Loucy (cell line): ENCODE measurements at regions not wholly inside any gene's neighbourhood (a gene's known extent, or its start where the extent isn't known, plus 50 kb on each side); places are given as distances from the start of the nearest gene placed in this dataset.

Experiments
- H2AFZ ChIP-seq: fragments of 200-600 bp; sonication (generic); 2 replicates; pipeline ENCODE4 v1.6.0; 2016; ENCODE audit warnings: antibody characterized with exemption, mild to moderate bottlenecking, low read length, moderate library complexity
- H3F3A ChIP-seq: fragments of 200-600 bp; 2 replicates; pipeline ENCODE4 v1.6.0; 2016; ENCODE audit warnings: antibody characterized with exemption, low read depth, mild to moderate bottlenecking
- H3K27me3 ChIP-seq: fragments of 200-600 bp; sonication (generic); 2 replicates; pipeline ENCODE4 v1.6.1; 2014; ENCODE audit warnings: low read length, mild to moderate bottlenecking; ENCODE audit not compliant: insufficient read depth, poor library complexity, severe bottlenecking
- H3K36me3 ChIP-seq: fragments of 200-600 bp; sonication (generic); 2 replicates; pipeline ENCODE4 v1.6.1; 2016; ENCODE audit warnings: low read length; ENCODE audit not compliant: insufficient read depth
- H3K4me1 ChIP-seq: fragments of 200-600 bp; sonication (generic); 2 replicates; pipeline ENCODE4 v1.5.1; 2014; ENCODE audit warnings: low read length, mild to moderate bottlenecking; ENCODE audit not compliant: insufficient read depth, poor library complexity, severe bottlenecking
- H3K4me2 ChIP-seq: fragments of 200-600 bp; sonication (generic); 2 replicates; pipeline ENCODE4 v1.6.0; 2014; ENCODE audit warnings: antibody characterized with exemption, low read length, low read depth, mild to moderate bottlenecking; ENCODE audit not compliant: poor library complexity, severe bottlenecking
- H3K4me3 ChIP-seq: fragments of 200-600 bp; sonication (generic); 2 replicates; pipeline ENCODE4 v1.5.1; 2014; ENCODE audit warnings: low read length, mild to moderate bottlenecking, mixed read lengths; ENCODE audit not compliant: poor library complexity, severe bottlenecking
- H3K79me2 ChIP-seq: fragments of 200-600 bp; sonication (generic); 2 replicates; pipeline ENCODE4 v1.6.1; 2014; ENCODE audit warnings: low read length; ENCODE audit not compliant: insufficient read depth
- H3K9ac ChIP-seq: fragments of 200-600 bp; sonication (generic); 2 replicates; pipeline ENCODE4 v1.6.0; 2014; ENCODE audit warnings: mild to moderate bottlenecking, low read depth, low read length, moderate library complexity; ENCODE audit not compliant: poor library complexity, severe bottlenecking
- H3K9me2 ChIP-seq: fragments of 200-600 bp; sonication (generic); replicated peaks from 2 replicates; pipeline ENCODE4 v1.6.1; 2016; ENCODE audit warnings: low read depth, low read length, mixed read lengths
- H3K9me3 ChIP-seq: fragments of 200-600 bp; sonication (generic); 2 replicates; pipeline ENCODE4 v1.6.1; 2014; ENCODE audit warnings: mild to moderate bottlenecking, antibody characterized with exemption, low read length, low read depth; ENCODE audit not compliant: insufficient read depth
- H4K20me1 ChIP-seq: fragments of 200-600 bp; sonication (generic); 2 replicates; pipeline ENCODE4 v1.6.0; 2014; ENCODE audit warnings: antibody characterized with exemption, low read length, mild to moderate bottlenecking; ENCODE audit not compliant: insufficient read depth, poor library complexity, severe bottlenecking
- EZH2phosphoT487 ChIP-seq: fragments of 200-600 bp; IDR thresholded peaks from 2 replicates; pipeline ENCODE4 v1.6.1; 2018; ENCODE audit warnings: antibody characterized with exemption, mild to moderate bottlenecking, moderate library complexity, borderline replicate concordance
- TF ChIP-seq, protein P1 (sequence below): fragments of 200-600 bp; sonication (generic); conservative IDR thresholded peaks from 2 replicates; pipeline ENCODE4 v1.5.1; 2014; ENCODE audit warnings: mild to moderate bottlenecking, antibody characterized with exemption, low read length

DNA sequence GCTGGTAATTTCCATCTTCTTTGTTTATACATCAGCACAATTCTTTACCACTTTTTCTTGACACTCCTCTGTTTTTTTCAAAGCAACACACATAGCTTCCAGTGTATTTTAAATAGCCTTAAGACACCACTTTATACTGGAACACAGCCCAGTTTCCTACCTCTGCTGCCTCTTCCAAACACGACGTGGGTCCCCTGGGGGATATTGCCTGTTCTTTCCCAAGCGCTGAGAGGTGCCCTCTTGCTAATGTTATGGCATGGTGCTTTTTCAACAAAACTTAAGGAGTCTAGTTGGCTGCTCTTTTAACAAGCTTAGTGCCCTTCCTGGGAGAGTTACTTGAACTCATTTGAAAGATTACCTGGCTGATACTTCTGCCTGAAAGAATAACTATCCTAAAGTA is 112.7 kb downstream of the OLFM4 start:
- no peak overlapping the region for H3K4me3 ChIP-seq
- H3K4me1 ChIP-seq: no peaks in the 10 kb centered on the region
- no peaks in the 10 kb centered on the region for H3K36me3 ChIP-seq
- H3K9me3 ChIP-seq: no peaks in the 10 kb centered on the region
- no peak overlapping the region for H3K9ac ChIP-seq
- TF ChIP-seq EZH2phosphoT487: no peak
- TF ChIP-seq, protein P1, sequence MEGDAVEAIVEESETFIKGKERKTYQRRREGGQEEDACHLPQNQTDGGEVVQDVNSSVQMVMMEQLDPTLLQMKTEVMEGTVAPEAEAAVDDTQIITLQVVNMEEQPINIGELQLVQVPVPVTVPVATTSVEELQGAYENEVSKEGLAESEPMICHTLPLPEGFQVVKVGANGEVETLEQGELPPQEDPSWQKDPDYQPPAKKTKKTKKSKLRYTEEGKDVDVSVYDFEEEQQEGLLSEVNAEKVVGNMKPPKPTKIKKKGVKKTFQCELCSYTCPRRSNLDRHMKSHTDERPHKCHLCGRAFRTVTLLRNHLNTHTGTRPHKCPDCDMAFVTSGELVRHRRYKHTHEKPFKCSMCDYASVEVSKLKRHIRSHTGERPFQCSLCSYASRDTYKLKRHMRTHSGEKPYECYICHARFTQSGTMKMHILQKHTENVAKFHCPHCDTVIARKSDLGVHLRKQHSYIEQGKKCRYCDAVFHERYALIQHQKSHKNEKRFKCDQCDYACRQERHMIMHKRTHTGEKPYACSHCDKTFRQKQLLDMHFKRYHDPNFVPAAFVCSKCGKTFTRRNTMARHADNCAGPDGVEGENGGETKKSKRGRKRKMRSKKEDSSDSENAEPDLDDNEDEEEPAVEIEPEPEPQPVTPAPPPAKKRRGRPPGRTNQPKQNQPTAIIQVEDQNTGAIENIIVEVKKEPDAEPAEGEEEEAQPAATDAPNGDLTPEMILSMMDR: no peak
- no peak overlapping the region for H2AFZ ChIP-seq
- H3K4me2 ChIP-seq: no peak overlapping the region
- H3K79me2 ChIP-seq: no peaks in the 10 kb centered on the region
- no peaks in the 10 kb centered on the region for H3K9me2 ChIP-seq
- no peaks in the 10 kb centered on the region for H4K20me1 ChIP-seq
- H3F3A ChIP-seq: no peaks in the 10 kb centered on the region
- H3K27me3 ChIP-seq: no peaks in the 10 kb centered on the region

DNA sequence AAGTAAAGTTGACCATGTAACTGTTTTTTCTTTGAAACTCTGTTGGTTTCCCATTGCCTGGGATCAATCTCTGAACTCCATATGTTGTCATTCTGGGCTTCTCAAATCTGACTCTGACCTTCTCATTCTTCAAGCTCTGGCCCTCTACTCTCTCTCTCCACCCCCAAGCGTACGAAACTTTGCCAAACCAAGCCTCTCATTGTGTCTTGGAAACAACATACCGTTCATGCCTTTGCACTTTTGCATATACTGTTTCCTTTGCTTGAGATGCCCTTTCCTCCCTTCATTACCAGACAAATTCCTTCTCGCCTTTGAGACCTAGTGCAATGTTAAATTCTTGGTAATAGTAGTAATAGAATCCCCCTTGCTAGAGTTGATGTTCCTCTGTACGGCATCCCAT is 113.7 kb downstream of the OLFM4 start:
- Histone ChIP-seq H3K36me3 (no peaks in the 10 kb centered on the region), H3K4me2 (no peak overlapping the region), H3K4me1 (no peaks in the 10 kb centered on the region), H3K79me2 (no peaks in the 10 kb centered on the region), H3F3A (no peaks in the 10 kb centered on the region), H3K4me3 (no peak overlapping the region), H3K27me3 (no peaks in the 10 kb centered on the region), H3K9me2 (no peaks in the 10 kb centered on the region), H2AFZ (no peak overlapping the region), H3K9me3 (no peaks in the 10 kb centered on the region), H3K9ac (no peak overlapping the region), H4K20me1 (no peaks in the 10 kb centered on the region)
- no peak for TF ChIP-seq EZH2phosphoT487

DNA sequence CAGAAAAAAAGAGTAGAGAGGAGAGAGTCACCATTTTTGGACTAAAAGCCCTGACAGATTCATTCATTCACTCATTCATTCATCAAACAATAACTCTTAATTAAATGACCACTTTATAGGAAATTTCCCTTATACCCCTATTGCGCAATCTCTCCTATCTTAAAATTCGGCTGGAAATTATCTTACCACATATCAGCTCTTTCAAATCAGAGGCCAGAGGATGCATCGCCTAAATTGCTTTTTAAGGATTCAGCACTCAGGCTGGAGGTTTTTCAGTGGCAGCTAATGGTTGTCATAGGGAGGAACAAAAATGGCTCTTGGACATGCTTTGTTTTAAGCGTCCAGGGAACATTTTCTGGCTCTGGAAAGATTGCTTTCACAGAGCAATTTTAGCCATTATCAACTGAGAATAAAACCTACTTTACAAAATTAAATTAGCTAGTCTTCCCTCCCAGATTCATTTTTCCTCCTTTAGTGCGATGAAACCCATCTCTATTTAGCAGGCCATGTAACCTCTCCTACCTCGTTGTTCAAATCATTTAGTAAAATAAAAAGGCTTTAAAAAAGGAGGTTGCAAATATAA is 115.2 kb downstream of the OLFM4 start:
- Histone ChIP-seq H3K9me2 (no peaks in the 10 kb centered on the region), H3K36me3 (no peaks in the 10 kb centered on the region), H2AFZ (no peak overlapping the region), H3K4me1 (no peaks in the 10 kb centered on the region), H3F3A (no peaks in the 10 kb centered on the region), H3K4me3 (no peak overlapping the region), H3K9me3 (no peaks in the 10 kb centered on the region), H4K20me1 (no peaks in the 10 kb centered on the region), H3K27me3 (no peaks in the 10 kb centered on the region), H3K9ac (no peak overlapping the region), H3K4me2 (no peak overlapping the region), H3K79me2 (no peaks in the 10 kb centered on the region)
- no peak for TF ChIP-seq EZH2phosphoT487
- TF ChIP-seq, protein P1: no peak

DNA sequence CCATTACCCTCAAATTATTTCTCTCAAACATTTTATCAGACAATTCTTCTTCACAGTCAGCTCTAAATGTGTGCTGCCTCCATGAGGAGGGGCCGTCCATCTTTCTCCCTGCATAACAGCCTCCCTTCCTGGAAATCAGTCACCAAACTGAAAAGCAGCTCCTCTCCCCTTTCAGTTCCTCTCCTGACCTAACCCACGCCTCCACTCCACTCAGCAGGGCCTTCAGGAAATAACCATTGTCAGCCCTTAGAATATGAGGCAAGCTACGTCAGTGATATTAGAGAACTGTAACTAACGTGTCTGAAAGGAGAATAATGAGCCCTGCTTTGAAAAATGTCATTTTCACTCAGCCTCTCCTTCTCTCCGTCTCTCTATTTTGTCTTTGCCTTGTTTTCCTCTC is 116.2 kb downstream of the OLFM4 start:
- Histone ChIP-seq H3K9ac (no peak overlapping the region), H3K79me2 (no peaks in the 10 kb centered on the region), H4K20me1 (no peaks in the 10 kb centered on the region), H3K27me3 (no peaks in the 10 kb centered on the region), H2AFZ (no peak overlapping the region), H3K36me3 (no peaks in the 10 kb centered on the region), H3K4me2 (no peak overlapping the region), H3K9me3 (no peaks in the 10 kb centered on the region), H3F3A (no peaks in the 10 kb centered on the region), H3K9me2 (no peaks in the 10 kb centered on the region), H3K4me3 (no peak overlapping the region), H3K4me1 (no peaks in the 10 kb centered on the region)
- TF ChIP-seq EZH2phosphoT487: no peak
- TF ChIP-seq, protein P1: no peak
